ENCODE measurements at regions not wholly inside any gene's neighbourhood (a gene's known extent, or its start where the extent isn't known, plus 50 kb on each side); places are given as distances from the start of the nearest gene placed in this dataset.
"Not testable (repeated sequence)": the region's sequence is repeated elsewhere in the genome, so short reads cannot be mapped to it uniquely, and the experiment has no call there.

DNA sequence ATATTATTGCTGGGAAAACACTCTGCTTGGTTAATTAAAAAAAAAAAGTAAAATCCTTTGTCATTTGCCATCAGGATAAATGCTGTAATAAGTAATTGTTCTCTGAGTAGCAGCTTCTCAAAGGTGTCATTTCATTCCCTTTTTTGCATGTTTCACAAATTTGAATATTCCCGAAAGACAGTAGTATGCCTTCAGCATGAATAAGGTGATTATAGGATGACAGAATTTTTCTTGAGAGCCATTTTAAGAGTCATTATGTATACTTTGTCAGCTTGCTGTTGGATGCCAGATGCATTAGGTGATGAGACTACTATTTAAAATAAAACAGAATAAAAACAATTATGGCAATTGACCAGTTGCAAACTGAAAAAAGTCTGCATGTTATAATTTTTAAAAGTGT is 200.7 kb downstream of the HDGFL1 start:
- H3K9me2 ChIP-seq (replicated peaks; ENCODE audit: low read depth, low read length): no peaks in the 10 kb centered on the region
- H3K9ac ChIP-seq (ENCODE audit: low read depth, low read length, poor library complexity, severe bottlenecking): no peak overlapping the region
- no peaks in the 10 kb centered on the region for H3K79me2 ChIP-seq (ENCODE audit: insufficient read depth, low read length)
- no peak overlapping the region for H3K4me2 ChIP-seq (ENCODE audit: low read depth, low read length, poor library complexity, severe bottlenecking)
- peaks cover 14% of the 10 kb centered on the region for H3K4me1 ChIP-seq (ENCODE audit: insufficient read depth, low read length, poor library complexity, severe bottlenecking)
- no peak overlapping the region for H3K4me3 ChIP-seq (ENCODE audit: low read length, poor library complexity, severe bottlenecking)
- H3F3A ChIP-seq (ENCODE audit: low read depth): no peaks in the 10 kb centered on the region
- no peaks in the 10 kb centered on the region for H3K27me3 ChIP-seq (ENCODE audit: insufficient read depth, low read length, poor library complexity, severe bottlenecking)
- H3K9me3 ChIP-seq (ENCODE audit: insufficient read depth, low read depth, low read length): no peaks in the 10 kb centered on the region
- no peaks in the 10 kb centered on the region for H3K36me3 ChIP-seq (ENCODE audit: insufficient read depth, low read length)
- H4K20me1 ChIP-seq (ENCODE audit: insufficient read depth, low read length, poor library complexity, severe bottlenecking): no peaks in the 10 kb centered on the region
- TF ChIP-seq EZH2phosphoT487 (IDR thresholded peaks at IDR 0.05; ENCODE audit: borderline replicate concordance): no peak
- TF ChIP-seq, protein P1, sequence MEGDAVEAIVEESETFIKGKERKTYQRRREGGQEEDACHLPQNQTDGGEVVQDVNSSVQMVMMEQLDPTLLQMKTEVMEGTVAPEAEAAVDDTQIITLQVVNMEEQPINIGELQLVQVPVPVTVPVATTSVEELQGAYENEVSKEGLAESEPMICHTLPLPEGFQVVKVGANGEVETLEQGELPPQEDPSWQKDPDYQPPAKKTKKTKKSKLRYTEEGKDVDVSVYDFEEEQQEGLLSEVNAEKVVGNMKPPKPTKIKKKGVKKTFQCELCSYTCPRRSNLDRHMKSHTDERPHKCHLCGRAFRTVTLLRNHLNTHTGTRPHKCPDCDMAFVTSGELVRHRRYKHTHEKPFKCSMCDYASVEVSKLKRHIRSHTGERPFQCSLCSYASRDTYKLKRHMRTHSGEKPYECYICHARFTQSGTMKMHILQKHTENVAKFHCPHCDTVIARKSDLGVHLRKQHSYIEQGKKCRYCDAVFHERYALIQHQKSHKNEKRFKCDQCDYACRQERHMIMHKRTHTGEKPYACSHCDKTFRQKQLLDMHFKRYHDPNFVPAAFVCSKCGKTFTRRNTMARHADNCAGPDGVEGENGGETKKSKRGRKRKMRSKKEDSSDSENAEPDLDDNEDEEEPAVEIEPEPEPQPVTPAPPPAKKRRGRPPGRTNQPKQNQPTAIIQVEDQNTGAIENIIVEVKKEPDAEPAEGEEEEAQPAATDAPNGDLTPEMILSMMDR (conservative IDR thresholded peaks at IDR 0.05; ENCODE audit: low read length): no peak
- H2AFZ ChIP-seq (ENCODE audit: low read length): no peak overlapping the region

DNA sequence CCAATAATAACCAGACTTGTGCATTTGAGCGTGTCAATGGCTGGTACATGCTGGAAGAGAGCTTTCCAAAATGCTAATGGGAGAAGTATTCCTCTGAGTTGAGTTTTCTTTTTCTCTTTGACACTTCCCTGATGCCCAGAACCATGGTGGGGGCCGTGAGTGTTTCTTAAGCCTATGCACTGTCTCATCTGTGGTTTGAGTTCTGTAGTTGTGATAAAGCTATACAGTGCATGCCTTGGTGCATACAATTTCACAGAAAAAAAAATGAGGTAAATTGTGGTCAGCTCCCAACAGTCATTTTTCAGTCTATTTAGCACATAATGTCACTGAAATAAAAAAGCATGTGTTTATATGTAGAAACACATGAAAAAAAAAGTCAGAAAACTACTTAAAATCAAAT is 204.8 kb downstream of the HDGFL1 start:
- Histone ChIP-seq H3K4me1 (ENCODE audit: insufficient read depth, low read length, poor library complexity, severe bottlenecking) (peaks cover 8% of the 10 kb centered on the region), H3K9me3 (ENCODE audit: insufficient read depth, low read depth, low read length) (peaks cover 4% of the 10 kb centered on the region; the same call in 1 of the 2 replicates), H3K9me2 (replicated peaks; ENCODE audit: low read depth, low read length) (no peaks in the 10 kb centered on the region), H3K79me2 (ENCODE audit: insufficient read depth, low read length) (no peaks in the 10 kb centered on the region), H3K4me3 (ENCODE audit: low read length, poor library complexity, severe bottlenecking) (no peak overlapping the region), H3F3A (ENCODE audit: low read depth) (no peaks in the 10 kb centered on the region), H2AFZ (ENCODE audit: low read length) (no peak overlapping the region), H3K27me3 (ENCODE audit: insufficient read depth, low read length, poor library complexity, severe bottlenecking) (no peaks in the 10 kb centered on the region), H3K36me3 (ENCODE audit: insufficient read depth, low read length) (no peaks in the 10 kb centered on the region), H4K20me1 (ENCODE audit: insufficient read depth, low read length, poor library complexity, severe bottlenecking) (no peaks in the 10 kb centered on the region), H3K9ac (ENCODE audit: low read depth, low read length, poor library complexity, severe bottlenecking) (no peak overlapping the region), H3K4me2 (ENCODE audit: low read depth, low read length, poor library complexity, severe bottlenecking) (peak overlapping the region; percentile 22)
- no peak for TF ChIP-seq EZH2phosphoT487 (IDR thresholded peaks at IDR 0.05; ENCODE audit: borderline replicate concordance)
- TF ChIP-seq, protein P1 (conservative IDR thresholded peaks at IDR 0.05; ENCODE audit: low read length): no peak

DNA sequence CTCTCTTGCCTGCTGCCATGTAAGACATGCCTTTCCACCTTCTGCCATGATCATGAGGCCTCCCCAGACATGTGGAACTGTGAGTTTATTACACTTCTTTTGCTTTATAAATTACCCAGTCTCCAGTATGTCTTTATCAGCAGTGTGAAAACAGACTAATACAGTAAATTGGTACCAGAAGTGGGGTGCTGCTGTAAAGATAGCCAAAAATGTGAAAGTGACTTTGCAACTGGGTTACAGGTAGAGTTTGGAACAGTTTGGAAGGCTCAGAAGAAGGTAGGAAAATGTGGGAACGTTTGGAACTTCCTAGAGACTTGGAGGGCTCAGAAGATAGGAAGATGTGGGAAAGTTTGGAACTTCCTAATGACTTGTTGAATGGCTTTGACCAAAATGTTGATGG is 209.1 kb downstream of the HDGFL1 start:
- not testable (repeated sequence) for H3K9me3 ChIP-seq (ENCODE audit: insufficient read depth, low read depth, low read length); H3K79me2 ChIP-seq (ENCODE audit: insufficient read depth, low read length); H3K27me3 ChIP-seq (ENCODE audit: insufficient read depth, low read length, poor library complexity, severe bottlenecking); H3K4me1 ChIP-seq (ENCODE audit: insufficient read depth, low read length, poor library complexity, severe bottlenecking); H3K4me3 ChIP-seq (ENCODE audit: low read length, poor library complexity, severe bottlenecking); H3F3A ChIP-seq (ENCODE audit: low read depth); H2AFZ ChIP-seq (ENCODE audit: low read length); H3K36me3 ChIP-seq (ENCODE audit: insufficient read depth, low read length); H3K9ac ChIP-seq (ENCODE audit: low read depth, low read length, poor library complexity, severe bottlenecking); H4K20me1 ChIP-seq (ENCODE audit: insufficient read depth, low read length, poor library complexity, severe bottlenecking); H3K9me2 ChIP-seq (replicated peaks; ENCODE audit: low read depth, low read length); H3K4me2 ChIP-seq (ENCODE audit: low read depth, low read length, poor library complexity, severe bottlenecking)

DNA sequence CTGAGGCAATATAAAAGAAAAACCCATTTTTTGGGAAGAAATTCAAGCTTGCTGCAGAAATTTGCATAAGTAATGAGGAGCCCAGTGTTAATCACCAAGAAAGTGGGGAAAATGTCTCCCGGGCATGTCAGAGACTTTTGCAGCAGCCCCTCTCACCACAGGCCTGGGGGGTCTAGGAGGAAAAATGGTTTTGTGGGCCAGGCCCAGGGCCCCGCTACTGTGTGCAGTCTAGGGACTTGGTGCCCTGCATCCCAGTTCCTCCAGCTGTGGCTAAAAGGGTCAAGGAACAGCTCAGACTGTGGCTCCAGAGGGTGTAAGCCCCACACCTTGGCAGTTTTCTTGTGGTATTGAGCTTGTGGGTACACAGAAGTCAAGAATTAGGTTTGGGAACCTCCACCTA is 209.7 kb downstream of the HDGFL1 start:
- Histone ChIP-seq H3K9me3 (ENCODE audit: insufficient read depth, low read depth, low read length) (peaks cover 6% of the 10 kb centered on the region; the same call in 1 of the 2 replicates), H3K4me3 (ENCODE audit: low read length, poor library complexity, severe bottlenecking) (no peak overlapping the region), H3K79me2 (ENCODE audit: insufficient read depth, low read length) (no peaks in the 10 kb centered on the region), H3K9ac (ENCODE audit: low read depth, low read length, poor library complexity, severe bottlenecking) (no peak overlapping the region), H3K4me1 (ENCODE audit: insufficient read depth, low read length, poor library complexity, severe bottlenecking) (peaks cover 2% of the 10 kb centered on the region), H4K20me1 (ENCODE audit: insufficient read depth, low read length, poor library complexity, severe bottlenecking) (no peaks in the 10 kb centered on the region), H2AFZ (ENCODE audit: low read length) (no peak overlapping the region), H3K27me3 (ENCODE audit: insufficient read depth, low read length, poor library complexity, severe bottlenecking) (no peaks in the 10 kb centered on the region), H3K4me2 (ENCODE audit: low read depth, low read length, poor library complexity, severe bottlenecking) (no peak overlapping the region), H3K9me2 (replicated peaks; ENCODE audit: low read depth, low read length) (no peaks in the 10 kb centered on the region), H3F3A (ENCODE audit: low read depth) (no peaks in the 10 kb centered on the region), H3K36me3 (ENCODE audit: insufficient read depth, low read length) (no peaks in the 10 kb centered on the region)
- no peak for TF ChIP-seq EZH2phosphoT487 (IDR thresholded peaks at IDR 0.05; ENCODE audit: borderline replicate concordance)
- TF ChIP-seq, protein P1 (conservative IDR thresholded peaks at IDR 0.05; ENCODE audit: low read length): no peak

Data from Loucy (cell line).